Coronary artery (tissue), 2 donors: ENCODE measurements at regions not wholly inside any gene's neighbourhood (a gene's known extent, or its start where the extent isn't known, plus 50 kb on each side); places are given as distances from the start of the nearest gene placed in this dataset.
A peak's percentile ranks its signal among the peaks of the same experiment; 100 is the strongest.

ENCODE experiments used
- DNase-seq: peaks from one replicate; pipeline ENCODE4 v3.0.0-alpha.2; 2017; ENCODE audit warnings: low spot score
- H3K27ac ChIP-seq, 2 donors: fragments of 200-600 bp; sonication (generic); one replicate each; pipeline ENCODE4 v1.5.1; 2016 to 2019
- H3K4me3 ChIP-seq: fragments of 200-600 bp; sonication (generic); 2 replicates; pipeline ENCODE4 v1.5.1; 2016; ENCODE audit warnings: mild to moderate bottlenecking, moderate library complexity
- TF ChIP-seq, protein P1 (sequence below): fragments of 200-600 bp; sonication (generic); IDR thresholded peaks from one replicate; pipeline ENCODE4 v1.5.1; 2019; ENCODE audit warnings: antibody characterized with exemption

DNA sequence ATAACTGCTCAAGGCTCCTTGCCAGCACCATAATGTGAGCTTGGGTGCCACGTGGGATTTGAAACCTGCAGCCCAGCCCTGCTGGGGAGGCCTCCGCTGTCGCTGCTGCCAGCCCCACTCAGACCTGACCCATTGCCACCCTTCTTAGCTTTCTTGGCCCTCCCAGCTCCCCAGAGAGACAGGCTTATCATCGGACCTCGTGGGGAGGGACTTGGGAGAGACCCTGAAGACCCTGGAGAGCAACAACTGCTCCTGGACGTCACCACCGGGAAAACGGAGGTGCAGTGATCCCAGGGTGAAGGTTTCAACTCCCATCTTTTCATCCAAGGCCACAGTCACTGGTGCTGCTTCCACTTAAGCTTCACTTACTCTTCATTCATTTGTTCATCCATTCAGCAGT, 596.1 kb downstream of the PTPRU start:
- Histone ChIP-seq H3K27ac (no peak overlapping the region), H3K4me3 (no peak overlapping the region)
- TF ChIP-seq, protein P1, sequence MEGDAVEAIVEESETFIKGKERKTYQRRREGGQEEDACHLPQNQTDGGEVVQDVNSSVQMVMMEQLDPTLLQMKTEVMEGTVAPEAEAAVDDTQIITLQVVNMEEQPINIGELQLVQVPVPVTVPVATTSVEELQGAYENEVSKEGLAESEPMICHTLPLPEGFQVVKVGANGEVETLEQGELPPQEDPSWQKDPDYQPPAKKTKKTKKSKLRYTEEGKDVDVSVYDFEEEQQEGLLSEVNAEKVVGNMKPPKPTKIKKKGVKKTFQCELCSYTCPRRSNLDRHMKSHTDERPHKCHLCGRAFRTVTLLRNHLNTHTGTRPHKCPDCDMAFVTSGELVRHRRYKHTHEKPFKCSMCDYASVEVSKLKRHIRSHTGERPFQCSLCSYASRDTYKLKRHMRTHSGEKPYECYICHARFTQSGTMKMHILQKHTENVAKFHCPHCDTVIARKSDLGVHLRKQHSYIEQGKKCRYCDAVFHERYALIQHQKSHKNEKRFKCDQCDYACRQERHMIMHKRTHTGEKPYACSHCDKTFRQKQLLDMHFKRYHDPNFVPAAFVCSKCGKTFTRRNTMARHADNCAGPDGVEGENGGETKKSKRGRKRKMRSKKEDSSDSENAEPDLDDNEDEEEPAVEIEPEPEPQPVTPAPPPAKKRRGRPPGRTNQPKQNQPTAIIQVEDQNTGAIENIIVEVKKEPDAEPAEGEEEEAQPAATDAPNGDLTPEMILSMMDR, result no peak
- DNase-seq, result peak; percentile 52

DNA sequence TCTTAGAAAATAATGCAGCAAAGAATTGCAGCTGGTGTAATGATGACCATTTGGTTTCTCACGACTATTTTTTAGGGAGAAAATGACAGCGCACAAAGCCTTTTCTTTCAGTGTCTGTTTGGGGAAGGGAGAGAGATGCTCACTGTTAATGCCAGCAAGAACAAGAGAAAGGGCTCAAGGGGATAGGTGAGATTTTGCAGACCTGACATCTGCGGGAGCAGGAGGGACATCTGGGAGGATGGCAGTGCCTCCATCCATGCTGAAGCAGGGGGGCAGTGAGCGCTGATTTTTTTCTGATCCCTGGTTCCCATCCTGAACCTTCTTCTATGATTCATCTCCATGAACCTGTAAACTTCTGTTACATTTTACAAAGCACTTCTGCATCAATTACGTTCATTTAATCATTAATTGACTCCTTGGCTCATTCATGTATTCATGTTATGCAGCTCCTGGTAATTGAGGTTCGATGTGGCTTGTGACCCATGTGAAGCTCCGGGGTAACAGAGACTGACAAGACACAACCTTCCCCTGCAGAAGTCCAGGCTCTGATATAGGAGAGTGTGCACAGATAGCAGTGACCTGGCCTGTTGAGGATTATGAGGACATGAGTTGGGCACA, 595.3 kb downstream of the PTPRU start:
- no peak overlapping the region for H3K4me3 ChIP-seq
- no peak overlapping the region for H3K27ac ChIP-seq
- DNase-seq, result peak; percentile 16
- TF ChIP-seq, protein P1, result no peak

DNA sequence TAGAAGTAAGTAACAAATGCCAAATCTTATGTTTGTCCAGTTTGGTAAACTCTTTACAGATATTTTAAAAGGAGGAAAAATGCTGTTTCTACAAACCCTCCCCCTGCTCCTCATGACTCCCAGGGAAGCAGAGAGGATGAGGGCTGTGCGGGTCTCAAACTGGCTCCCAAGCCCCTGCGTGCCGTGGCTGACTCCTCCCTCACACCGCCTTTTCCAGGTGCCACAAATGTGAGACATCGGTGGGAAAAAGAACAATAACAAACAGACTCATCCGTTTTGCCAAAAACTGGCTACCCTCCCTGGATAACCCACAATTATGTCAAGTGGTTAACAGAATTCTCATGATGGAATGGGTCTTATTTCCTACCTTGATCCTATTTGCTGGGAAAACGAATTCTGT, 594.6 kb downstream of the PTPRU start:
- H3K4me3 ChIP-seq, result no peak overlapping the region
- TF ChIP-seq, protein P1, result no peak
- peak; percentile 38 for DNase-seq
- H3K27ac ChIP-seq, result no peak overlapping the region

DNA sequence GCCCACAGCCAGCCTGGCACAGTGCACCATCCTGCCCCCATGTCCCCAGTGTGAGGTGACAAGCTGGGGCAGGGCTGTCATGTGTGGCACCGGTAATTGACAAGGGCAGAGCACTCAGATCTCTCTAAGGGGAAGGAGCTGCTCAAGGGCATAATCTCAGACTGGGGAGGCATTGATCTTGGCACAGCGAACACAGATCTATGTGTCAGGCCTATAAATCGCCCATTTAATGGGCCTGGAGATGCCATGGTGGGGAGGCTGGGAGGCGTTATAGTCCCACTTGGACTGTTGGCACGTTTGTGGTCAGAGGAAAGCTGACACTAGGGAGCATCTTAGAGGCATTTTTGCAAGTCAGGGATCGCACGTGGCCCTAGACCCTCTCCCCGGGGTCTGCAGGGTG, 594.1 kb downstream of the PTPRU start:
- H3K27ac ChIP-seq, result no peak overlapping the region
- no peak overlapping the region for H3K4me3 ChIP-seq
- TF ChIP-seq, protein P1, result no peak
- DNase-seq, result peak; percentile 40

DNA sequence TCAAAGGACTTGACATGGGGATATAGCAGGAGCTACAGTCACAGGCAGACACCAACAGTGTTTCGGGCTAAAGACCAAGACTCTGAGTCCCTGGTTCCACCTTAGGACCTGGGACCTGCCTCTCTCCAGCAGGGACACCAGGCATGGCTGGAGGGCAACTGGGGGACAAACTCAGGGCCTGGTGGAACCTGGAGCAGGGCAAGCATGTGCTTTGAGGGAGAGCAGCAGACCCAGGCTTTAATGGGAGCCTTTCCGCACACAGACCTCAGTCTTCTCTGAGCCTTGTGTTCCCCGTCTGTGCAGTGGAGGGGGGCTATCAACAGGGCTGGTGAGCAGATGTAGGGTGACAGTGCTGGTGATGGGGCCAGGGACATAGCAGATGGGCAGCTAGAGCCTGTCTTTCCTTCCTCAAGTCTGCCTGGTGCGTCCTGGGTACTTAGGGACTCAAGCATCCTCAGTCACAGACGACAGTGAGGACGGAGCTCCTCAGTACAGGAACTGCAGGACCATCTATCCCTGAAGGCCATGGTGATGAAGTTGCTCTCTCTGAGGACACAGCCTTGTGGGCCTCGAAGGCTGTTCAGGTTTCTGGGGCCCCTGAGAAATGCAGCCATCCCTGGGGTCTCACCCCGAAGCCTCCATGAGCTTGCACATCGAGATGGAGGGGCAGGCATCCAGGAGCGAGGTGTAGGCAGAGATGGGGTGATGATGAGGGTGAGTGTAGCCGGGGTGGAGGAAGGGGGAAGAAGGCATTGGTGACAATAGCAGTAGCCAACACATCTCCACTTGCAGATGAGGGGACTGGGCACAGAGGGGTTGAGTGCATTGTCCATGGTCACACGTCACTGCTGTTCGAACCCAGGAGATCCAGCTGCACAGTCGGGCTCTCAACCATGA, 593.4 kb downstream of the PTPRU start:
- TF ChIP-seq, protein P1, result no peak
- H3K27ac ChIP-seq, result no peak overlapping the region
- DNase-seq, result peak; percentile 63
- no peak overlapping the region for H3K4me3 ChIP-seq

DNA sequence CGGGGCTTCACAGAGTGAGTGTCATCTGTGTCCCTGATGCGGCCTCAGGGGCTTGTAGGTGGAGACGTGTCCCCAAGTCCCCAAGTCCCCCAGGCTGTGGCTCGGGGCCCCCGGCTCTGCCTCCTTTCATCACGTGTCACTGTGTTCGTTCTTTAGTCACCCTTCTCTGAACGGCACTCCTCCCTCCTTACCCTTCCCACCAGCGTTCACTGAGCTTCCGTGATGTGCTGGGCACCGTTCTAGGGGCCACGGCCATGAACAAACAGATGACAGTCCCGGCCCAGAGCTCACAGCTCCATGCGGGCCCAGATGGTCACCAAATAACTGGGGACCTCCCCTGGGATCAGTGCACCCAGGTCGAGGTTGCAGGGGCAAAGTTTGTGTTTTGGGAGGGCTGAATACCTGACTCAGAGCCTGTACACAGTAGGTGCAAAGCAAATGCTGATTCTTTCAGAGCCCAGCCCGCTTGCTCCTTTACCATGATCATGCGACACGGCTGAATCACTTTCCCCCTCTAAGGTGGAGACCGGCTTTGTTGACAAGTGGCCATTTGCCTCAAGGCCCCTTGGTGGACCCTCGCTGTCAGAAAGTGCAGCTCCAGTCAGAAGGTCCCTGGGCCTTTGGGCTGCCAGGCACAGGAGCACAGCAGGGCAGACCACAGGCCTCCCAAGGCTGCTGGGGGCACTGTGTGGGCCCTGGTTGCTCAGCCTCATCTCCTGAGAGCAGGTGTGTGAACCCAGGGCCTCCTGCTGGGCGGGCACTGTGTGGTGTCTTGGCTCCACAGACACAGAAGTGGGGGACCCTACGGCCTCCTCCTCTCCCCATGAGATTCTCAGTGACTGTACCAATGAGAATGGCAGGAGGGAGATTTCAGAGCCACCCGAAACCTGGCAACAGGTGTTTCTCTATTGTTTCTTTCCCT, 592.5 kb downstream of the PTPRU start:
- H3K4me3 ChIP-seq, result no peak overlapping the region
- DNase-seq, result peak; percentile 35
- TF ChIP-seq, protein P1, result no peak
- H3K27ac ChIP-seq, result no peak overlapping the region
